CD4-positive, alpha-beta T cell treated with Interleukin-15 for 1 hour (primary cell): ENCODE measurements at regions not wholly inside any gene's neighbourhood (a gene's known extent, or its start where the extent isn't known, plus 50 kb on each side); places are given as distances from the start of the nearest gene placed in this dataset.

Experiments used
- DNase-seq: peaks from one replicate; pipeline ENCODE4 v3.0.0-alpha.2; 2020

- no peak for DNase-seq
These were observed 53.8 kb upstream of the LYPLAL1 start for GRCh38 chr1:219119839-219120238.

GRCh38 chr1:219120624-219121544 is 52.8 kb upstream of the LYPLAL1 start:
- no peak for DNase-seq

GRCh38 chr1:219121679-219122078 is 52.0 kb upstream of the LYPLAL1 start:
- no peak for DNase-seq

- DNase-seq = no peak
These were observed 50.6 kb upstream of the LYPLAL1 start for GRCh38 chr1:219123036-219123435.
